ENCODE measurements at regions not wholly inside any gene's neighbourhood (a gene's known extent, or its start where the extent isn't known, plus 50 kb on each side); places are given as distances from the start of the nearest gene placed in this dataset.
"Not testable (repeated sequence)": the region's sequence is repeated elsewhere in the genome, so short reads cannot be mapped to it uniquely, and the experiment has no call there.

DNA sequence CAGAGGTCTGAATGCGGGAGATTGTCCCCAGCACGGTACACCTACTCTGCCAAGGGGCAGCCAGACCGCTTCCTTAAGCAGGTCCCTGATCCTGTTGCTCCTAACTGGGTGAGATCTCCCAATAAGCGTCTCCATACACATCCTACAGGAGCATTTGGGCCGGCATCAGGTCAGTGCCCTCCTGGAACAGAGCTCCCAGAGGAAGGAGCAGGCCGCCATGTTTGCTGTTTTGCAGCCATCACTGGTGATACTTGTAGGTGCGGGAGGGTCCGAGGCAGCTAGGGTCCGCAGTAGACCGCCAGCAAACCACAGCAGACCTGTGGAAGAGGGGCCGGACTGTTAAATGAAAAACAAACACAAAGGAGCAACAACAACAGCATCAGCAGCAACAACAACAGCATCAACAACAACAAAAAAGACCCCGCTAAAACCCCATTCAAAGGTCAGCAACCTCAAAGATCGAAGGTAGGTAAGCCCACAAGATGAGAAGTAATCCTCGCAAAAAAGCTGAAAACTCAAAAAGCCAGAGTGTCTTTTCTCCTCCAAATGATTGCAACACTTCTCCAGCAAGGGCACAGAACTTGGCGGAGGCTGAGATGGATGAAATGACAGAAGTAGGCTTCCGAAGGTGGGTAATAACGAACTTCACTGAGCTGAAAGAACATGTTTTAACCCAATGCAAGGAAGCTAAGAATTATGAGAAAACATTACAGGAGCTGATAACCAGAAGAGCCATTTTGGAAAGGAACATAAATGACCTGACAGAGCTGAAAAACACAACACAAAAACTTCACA is 79.0 kb upstream of the CDH7 start:
- Histone ChIP-seq H3K27me3 (replicated peaks; ENCODE audit: control insufficient read depth, insufficient read depth, low read length, poor library complexity, severe bottlenecking) (no peaks in the 10 kb centered on the region), H3K9me3 (ENCODE audit: control insufficient read depth, low read length) (no peaks in the 10 kb centered on the region), H3K36me3 (ENCODE audit: control insufficient read depth, insufficient read depth, low read length) (no peaks in the 10 kb centered on the region), H3K27ac (ENCODE audit: insufficient read depth, low read length, poor library complexity, severe bottlenecking) (no peak overlapping the region), H3K4me3 (ENCODE audit: insufficient read depth, low read depth, low read length, poor library complexity, severe bottlenecking) (no peak overlapping the region), H3K4me1 (ENCODE audit: control insufficient read depth, insufficient read depth, low read length, poor library complexity, severe bottlenecking) (no peaks in the 10 kb centered on the region)
- no peak for DNase-seq

DNA sequence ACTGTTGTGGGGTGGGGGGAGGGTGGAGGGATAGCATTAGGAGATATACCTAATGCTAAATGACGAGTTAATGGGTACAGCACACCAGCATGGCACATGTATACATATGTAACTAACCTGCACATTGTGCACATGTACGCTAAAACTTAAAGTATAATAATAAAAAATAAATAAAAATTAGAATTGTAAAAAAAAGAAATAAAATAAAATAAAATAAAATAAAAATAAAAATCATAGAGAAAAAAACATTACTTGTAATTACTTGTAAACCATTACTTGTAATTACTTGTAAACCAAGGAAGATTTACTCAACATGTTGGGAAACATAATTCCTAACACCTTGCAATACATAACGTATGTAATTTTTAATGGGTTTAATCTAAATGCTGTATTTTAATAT is 80.7 kb upstream of the CDH7 start:
- not testable (repeated sequence) for H3K27me3 ChIP-seq (replicated peaks; ENCODE audit: control insufficient read depth, insufficient read depth, low read length, poor library complexity, severe bottlenecking); H3K9me3 ChIP-seq (ENCODE audit: control insufficient read depth, low read length); H3K4me1 ChIP-seq (ENCODE audit: control insufficient read depth, insufficient read depth, low read length, poor library complexity, severe bottlenecking); H3K36me3 ChIP-seq (ENCODE audit: control insufficient read depth, insufficient read depth, low read length); H3K27ac ChIP-seq (ENCODE audit: insufficient read depth, low read length, poor library complexity, severe bottlenecking); H3K4me3 ChIP-seq (ENCODE audit: insufficient read depth, low read depth, low read length, poor library complexity, severe bottlenecking); DNase-seq

DNA sequence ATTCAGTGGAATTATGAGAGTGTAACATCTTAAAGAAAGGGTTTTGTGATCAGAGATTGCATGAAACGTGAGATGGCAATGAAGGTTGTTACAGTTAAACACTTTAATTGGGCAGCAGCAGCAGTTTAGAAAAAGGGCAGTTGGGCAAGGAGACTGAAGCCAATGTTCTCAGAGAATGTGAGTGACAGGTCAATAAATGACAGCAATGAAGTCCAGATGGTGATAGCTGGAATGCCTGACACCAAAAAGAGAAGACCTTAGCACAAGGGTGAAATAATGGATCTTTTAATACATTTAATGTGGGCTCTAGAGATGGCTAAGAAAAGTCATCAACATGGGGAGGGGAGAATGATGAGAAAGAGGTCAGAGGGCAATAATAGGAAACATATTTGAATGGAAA is 89.4 kb upstream of the CDH7 start:
- Histone ChIP-seq H3K27me3 (replicated peaks; ENCODE audit: control insufficient read depth, insufficient read depth, low read length, poor library complexity, severe bottlenecking) (no peaks in the 10 kb centered on the region), H3K4me1 (ENCODE audit: control insufficient read depth, insufficient read depth, low read length, poor library complexity, severe bottlenecking) (no peaks in the 10 kb centered on the region), H3K9me3 (ENCODE audit: control insufficient read depth, low read length) (no peaks in the 10 kb centered on the region), H3K36me3 (ENCODE audit: control insufficient read depth, insufficient read depth, low read length) (no peaks in the 10 kb centered on the region), H3K4me3 (ENCODE audit: insufficient read depth, low read depth, low read length, poor library complexity, severe bottlenecking) (no peak overlapping the region), H3K27ac (ENCODE audit: insufficient read depth, low read length, poor library complexity, severe bottlenecking) (no peak overlapping the region)
- no peak for DNase-seq

DNA sequence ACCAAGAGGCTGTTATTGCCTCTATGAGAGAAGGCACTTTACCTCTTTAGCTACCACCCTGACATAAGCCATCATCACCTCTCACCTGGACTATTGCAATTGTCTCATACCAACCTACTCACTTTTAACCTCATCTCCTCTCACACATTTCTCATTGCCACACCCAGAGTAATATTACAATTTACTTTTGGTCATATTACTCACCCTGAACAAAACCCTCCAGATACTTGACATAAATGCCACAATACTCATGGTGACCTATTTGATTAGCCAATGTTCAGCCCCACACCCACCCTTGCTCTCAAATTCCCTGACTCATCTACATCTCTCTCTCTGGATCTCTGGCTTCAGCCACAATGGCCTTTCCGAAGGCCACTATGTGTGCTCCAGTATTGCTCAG is 90.9 kb upstream of the CDH7 start:
- DNase-seq: no peak

DNA sequence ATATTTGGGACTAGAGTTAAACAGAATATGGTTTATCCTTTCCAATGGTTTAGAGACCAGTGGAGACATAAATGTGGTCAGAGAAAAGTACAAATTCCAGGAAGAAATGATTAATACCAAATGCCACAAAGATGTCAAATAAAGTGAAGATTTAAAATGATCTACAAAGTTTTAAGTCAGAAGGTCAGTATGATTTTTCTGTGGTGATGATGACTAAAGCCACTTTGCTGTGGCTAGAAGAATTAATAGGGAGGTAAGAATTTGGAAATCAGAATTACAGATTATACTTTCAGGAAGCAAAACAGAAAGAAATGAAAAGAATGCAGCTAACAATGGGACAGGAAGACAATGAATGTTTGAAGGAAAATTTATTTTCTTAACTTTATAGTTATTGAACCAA is 91.5 kb upstream of the CDH7 start:
- DNase-seq: no peak

More for the DNA sequence above, 90.9 kb upstream of the CDH7 start:
- Histone ChIP-seq H3K27ac (ENCODE audit: insufficient read depth, low read length, poor library complexity, severe bottlenecking) (no peak overlapping the region), H3K4me3 (ENCODE audit: insufficient read depth, low read depth, low read length, poor library complexity, severe bottlenecking) (no peak overlapping the region), H3K9me3 (ENCODE audit: control insufficient read depth, low read length) (no peaks in the 10 kb centered on the region), H3K36me3 (ENCODE audit: control insufficient read depth, insufficient read depth, low read length) (no peaks in the 10 kb centered on the region), H3K4me1 (ENCODE audit: control insufficient read depth, insufficient read depth, low read length, poor library complexity, severe bottlenecking) (no peaks in the 10 kb centered on the region), H3K27me3 (replicated peaks; ENCODE audit: control insufficient read depth, insufficient read depth, low read length, poor library complexity, severe bottlenecking) (no peaks in the 10 kb centered on the region)

DNA sequence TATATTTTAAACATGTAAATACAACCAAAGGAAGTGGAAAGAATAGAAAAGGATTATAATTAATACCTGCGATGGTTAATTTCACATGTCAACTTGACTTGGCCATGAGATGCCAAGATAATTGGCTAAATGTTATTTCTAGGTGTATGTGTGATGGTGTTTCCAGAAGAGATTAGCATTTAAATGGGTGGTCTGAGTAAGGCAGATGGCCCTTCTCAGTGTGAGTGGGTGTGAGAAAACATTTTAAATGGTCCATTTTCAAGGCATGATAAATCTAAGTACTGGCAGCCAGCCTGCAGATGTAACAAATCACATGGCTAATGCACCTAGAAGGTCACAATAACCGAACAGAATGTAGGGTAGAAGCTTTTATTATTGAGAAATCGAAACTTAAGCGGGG is 99.6 kb upstream of the CDH7 start:
- H3K4me1 ChIP-seq (ENCODE audit: control insufficient read depth, insufficient read depth, low read length, poor library complexity, severe bottlenecking): no peaks in the 10 kb centered on the region
- no peaks in the 10 kb centered on the region for H3K9me3 ChIP-seq (ENCODE audit: control insufficient read depth, low read length)
- no peak for DNase-seq
- no peaks in the 10 kb centered on the region for H3K36me3 ChIP-seq (ENCODE audit: control insufficient read depth, insufficient read depth, low read length)
- no peaks in the 10 kb centered on the region for H3K27me3 ChIP-seq (replicated peaks; ENCODE audit: control insufficient read depth, insufficient read depth, low read length, poor library complexity, severe bottlenecking)
- no peak overlapping the region for H3K27ac ChIP-seq (ENCODE audit: insufficient read depth, low read length, poor library complexity, severe bottlenecking)
- no peak overlapping the region for H3K4me3 ChIP-seq (ENCODE audit: insufficient read depth, low read depth, low read length, poor library complexity, severe bottlenecking)

More for the DNA sequence above, 91.5 kb upstream of the CDH7 start:
- Histone ChIP-seq H3K36me3 (ENCODE audit: control insufficient read depth, insufficient read depth, low read length) (no peaks in the 10 kb centered on the region), H3K4me1 (ENCODE audit: control insufficient read depth, insufficient read depth, low read length, poor library complexity, severe bottlenecking) (no peaks in the 10 kb centered on the region), H3K4me3 (ENCODE audit: insufficient read depth, low read depth, low read length, poor library complexity, severe bottlenecking) (no peak overlapping the region), H3K27me3 (replicated peaks; ENCODE audit: control insufficient read depth, insufficient read depth, low read length, poor library complexity, severe bottlenecking) (no peaks in the 10 kb centered on the region), H3K9me3 (ENCODE audit: control insufficient read depth, low read length) (no peaks in the 10 kb centered on the region), H3K27ac (ENCODE audit: insufficient read depth, low read length, poor library complexity, severe bottlenecking) (no peak overlapping the region)

DNA sequence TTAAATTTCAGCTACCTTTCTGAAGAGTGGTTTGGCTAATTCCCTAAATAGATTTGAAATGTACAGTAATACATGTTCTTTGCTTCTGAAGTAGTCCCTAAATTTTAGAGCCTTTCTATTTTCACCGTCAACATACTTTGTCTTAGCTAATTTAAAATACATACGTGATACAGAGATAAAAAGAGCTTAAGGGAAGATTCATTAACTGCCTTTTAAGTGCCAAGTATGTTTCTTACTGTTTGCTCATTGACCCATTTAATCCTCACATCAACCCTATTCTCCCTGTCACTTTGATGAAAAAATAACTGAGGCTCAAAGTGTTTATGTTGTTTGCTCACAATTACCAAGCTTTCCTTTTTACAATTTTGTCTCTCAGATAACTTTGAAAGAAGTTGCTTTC is 118.6 kb upstream of the CDH7 start:
- H3K4me1 ChIP-seq (ENCODE audit: control insufficient read depth, insufficient read depth, low read length, poor library complexity, severe bottlenecking): no peaks in the 10 kb centered on the region
- no peak overlapping the region for H3K4me3 ChIP-seq (ENCODE audit: insufficient read depth, low read depth, low read length, poor library complexity, severe bottlenecking)
- DNase-seq: no peak
- H3K27ac ChIP-seq (ENCODE audit: insufficient read depth, low read length, poor library complexity, severe bottlenecking): no peak overlapping the region
- no peaks in the 10 kb centered on the region for H3K9me3 ChIP-seq (ENCODE audit: control insufficient read depth, low read length)
- H3K27me3 ChIP-seq (replicated peaks; ENCODE audit: control insufficient read depth, insufficient read depth, low read length, poor library complexity, severe bottlenecking): no peaks in the 10 kb centered on the region
- no peaks in the 10 kb centered on the region for H3K36me3 ChIP-seq (ENCODE audit: control insufficient read depth, insufficient read depth, low read length)

DNA sequence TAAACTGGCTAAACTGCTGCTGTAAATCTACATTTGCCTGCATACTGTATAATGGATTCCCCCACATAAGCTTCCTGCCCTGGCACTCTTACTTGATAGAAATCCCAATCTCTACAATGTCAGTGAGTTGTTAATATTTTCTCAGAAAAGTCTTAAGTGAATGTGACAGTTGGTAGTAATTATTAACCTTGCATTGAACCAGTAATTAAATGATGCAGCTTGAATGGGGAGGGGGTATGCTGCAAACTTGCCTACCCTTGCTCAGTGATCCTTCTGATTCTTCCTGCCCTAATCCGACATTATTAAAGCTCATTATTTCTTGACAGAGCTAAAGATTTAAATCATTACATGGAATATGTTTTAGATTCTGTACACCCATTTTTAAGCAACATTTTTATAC is 119.0 kb upstream of the CDH7 start:
- Histone ChIP-seq H3K4me3 (ENCODE audit: insufficient read depth, low read depth, low read length, poor library complexity, severe bottlenecking) (no peak overlapping the region), H3K36me3 (ENCODE audit: control insufficient read depth, insufficient read depth, low read length) (no peaks in the 10 kb centered on the region), H3K27me3 (replicated peaks; ENCODE audit: control insufficient read depth, insufficient read depth, low read length, poor library complexity, severe bottlenecking) (no peaks in the 10 kb centered on the region), H3K4me1 (ENCODE audit: control insufficient read depth, insufficient read depth, low read length, poor library complexity, severe bottlenecking) (no peaks in the 10 kb centered on the region), H3K27ac (ENCODE audit: insufficient read depth, low read length, poor library complexity, severe bottlenecking) (no peak overlapping the region), H3K9me3 (ENCODE audit: control insufficient read depth, low read length) (no peaks in the 10 kb centered on the region)
- no peak for DNase-seq

DNA sequence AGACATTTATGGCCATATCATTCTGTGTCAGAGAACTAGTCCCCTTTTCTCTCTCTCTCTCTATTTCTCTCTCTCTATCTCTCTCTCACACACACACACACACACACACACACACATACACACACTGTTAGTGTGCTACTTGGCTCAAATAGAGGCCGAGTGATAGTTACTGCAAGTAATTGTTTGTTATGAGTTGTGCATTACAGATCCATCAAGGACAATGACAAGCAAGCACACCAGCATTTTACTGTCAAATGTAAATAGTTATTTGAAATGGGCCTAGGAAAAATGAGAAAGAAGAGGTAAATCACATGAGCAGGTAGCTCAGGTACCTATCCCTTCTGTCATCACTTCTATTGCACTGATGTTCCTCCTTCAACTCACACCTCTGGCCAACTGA is 122.4 kb upstream of the CDH7 start:
- Histone ChIP-seq H3K4me3 (ENCODE audit: insufficient read depth, low read depth, low read length, poor library complexity, severe bottlenecking) (no peak overlapping the region), H3K27me3 (replicated peaks; ENCODE audit: control insufficient read depth, insufficient read depth, low read length, poor library complexity, severe bottlenecking) (no peaks in the 10 kb centered on the region), H3K4me1 (ENCODE audit: control insufficient read depth, insufficient read depth, low read length, poor library complexity, severe bottlenecking) (no peaks in the 10 kb centered on the region), H3K9me3 (ENCODE audit: control insufficient read depth, low read length) (no peaks in the 10 kb centered on the region), H3K36me3 (ENCODE audit: control insufficient read depth, insufficient read depth, low read length) (no peaks in the 10 kb centered on the region), H3K27ac (ENCODE audit: insufficient read depth, low read length, poor library complexity, severe bottlenecking) (no peak overlapping the region)
- no peak for DNase-seq

DNA sequence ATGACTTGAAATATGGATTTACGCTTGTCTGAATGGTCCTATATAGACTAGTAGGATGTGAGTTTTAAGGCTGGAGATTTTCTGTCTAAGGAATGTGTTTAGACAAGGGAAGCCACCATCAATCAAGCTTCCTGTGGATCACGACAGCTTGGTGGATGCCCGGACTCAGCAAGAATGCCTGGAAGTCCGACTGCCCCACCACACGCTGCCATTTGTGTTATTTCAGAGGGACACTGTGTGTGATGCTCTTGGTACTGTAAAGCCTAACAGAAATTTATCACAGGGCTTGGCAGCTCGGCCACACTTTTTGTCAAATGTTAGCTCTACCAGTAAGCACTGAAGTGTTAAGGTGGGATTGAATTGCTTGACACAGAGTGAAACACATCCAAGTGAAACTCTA is 127.1 kb upstream of the CDH7 start:
- H3K27ac ChIP-seq (ENCODE audit: insufficient read depth, low read length, poor library complexity, severe bottlenecking): no peak overlapping the region
- no peak for DNase-seq
- H3K4me3 ChIP-seq (ENCODE audit: insufficient read depth, low read depth, low read length, poor library complexity, severe bottlenecking): no peak overlapping the region
- H3K9me3 ChIP-seq (ENCODE audit: control insufficient read depth, low read length): no peaks in the 10 kb centered on the region
- H3K27me3 ChIP-seq (replicated peaks; ENCODE audit: control insufficient read depth, insufficient read depth, low read length, poor library complexity, severe bottlenecking): no peaks in the 10 kb centered on the region
- H3K4me1 ChIP-seq (ENCODE audit: control insufficient read depth, insufficient read depth, low read length, poor library complexity, severe bottlenecking): no peaks in the 10 kb centered on the region
- no peaks in the 10 kb centered on the region for H3K36me3 ChIP-seq (ENCODE audit: control insufficient read depth, insufficient read depth, low read length)
